ENCODE measurements at regions not wholly inside any gene's neighbourhood (a gene's known extent, or its start where the extent isn't known, plus 50 kb on each side); places are given as distances from the start of the nearest gene placed in this dataset.

GRCh38 chr15:47640901-47641300 lies 76.4 kb upstream of the SEMA6D start:
- H3K27ac Mint-ChIP-seq, result no peak overlapping the region
- H3K27me3 Mint-ChIP-seq (ENCODE audit: insufficient read depth), result peaks cover 1% of the 10 kb centered on the region
- no peaks in the 10 kb centered on the region for H3K9me3 Mint-ChIP-seq
- no peaks in the 10 kb centered on the region for H3K36me3 Mint-ChIP-seq (ENCODE audit: low read depth)
- no peak for TF ChIP-seq CTCF (conservative IDR thresholded peaks at IDR 0.05)
- Histone ChIP-seq H3K27ac (ENCODE audit: low read depth, low read length) (no peak overlapping the region), H3K4me3 (ENCODE audit: low read length) (no peak overlapping the region), H3K27me3 (ENCODE audit: control insufficient read depth, insufficient read depth, low read length, poor library complexity, severe bottlenecking) (no peaks in the 10 kb centered on the region), H3K9me3 (ENCODE audit: control insufficient read depth, low read length) (no peaks in the 10 kb centered on the region), H3K36me3 (ENCODE audit: control insufficient read depth, insufficient read depth, low read length) (no peaks in the 10 kb centered on the region), H3K9ac (ENCODE audit: extremely low read depth, low read length, poor library complexity, severe bottlenecking) (no peak overlapping the region), H3K4me1 (ENCODE audit: control insufficient read depth, insufficient read depth, low read length) (no peaks in the 10 kb centered on the region)
- peaks cover 7% of the 10 kb centered on the region for H3K4me1 Mint-ChIP-seq
- H3K4me3 Mint-ChIP-seq, result no peak overlapping the region
- WGBS, 2 experiments (ENCODE audit: insufficient coverage in 1 of 2, insufficient read length in 1 of 2), result 82 to 95% methylated on average over 6 to 7 of the region's 7 CpGs
- DNase-seq, result no peak

- no peak for TF ChIP-seq CTCF (conservative IDR thresholded peaks at IDR 0.05)
- WGBS, 2 experiments (ENCODE audit: insufficient coverage in 1 of 2, insufficient read length in 1 of 2), result 94 to 100% methylated on average over 1 to 3 of the region's 3 CpGs
- no peak for DNase-seq
- no peaks in the 10 kb centered on the region for H3K27me3 ChIP-seq (ENCODE audit: control insufficient read depth, insufficient read depth, low read length, poor library complexity, severe bottlenecking)
- no peaks in the 10 kb centered on the region for H3K36me3 ChIP-seq (ENCODE audit: control insufficient read depth, insufficient read depth, low read length)
- peaks cover 16% of the 10 kb centered on the region for H3K4me1 Mint-ChIP-seq
- no peak overlapping the region for H3K9ac ChIP-seq (ENCODE audit: extremely low read depth, low read length, poor library complexity, severe bottlenecking)
- no peak overlapping the region for H3K4me3 ChIP-seq (ENCODE audit: low read length)
- H3K36me3 Mint-ChIP-seq (ENCODE audit: low read depth), result no peaks in the 10 kb centered on the region
- H3K27ac ChIP-seq (ENCODE audit: low read depth, low read length), result no peak overlapping the region
- H3K9me3 Mint-ChIP-seq, result no peaks in the 10 kb centered on the region
- no peaks in the 10 kb centered on the region for H3K4me1 ChIP-seq (ENCODE audit: control insufficient read depth, insufficient read depth, low read length)
- no peaks in the 10 kb centered on the region for H3K9me3 ChIP-seq (ENCODE audit: control insufficient read depth, low read length)
- H3K27me3 Mint-ChIP-seq (ENCODE audit: insufficient read depth), result peaks cover 3% of the 10 kb centered on the region
- H3K27ac Mint-ChIP-seq, result no peak overlapping the region
- H3K4me3 Mint-ChIP-seq, result no peak overlapping the region
Measured at GRCh38 chr15:47644722-47645121, 72.6 kb upstream of the SEMA6D start.

- Mint-ChIP-seq H3K36me3 (ENCODE audit: low read depth) (no peaks in the 10 kb centered on the region), H3K27ac (no peak overlapping the region), H3K4me3 (no peak overlapping the region), H3K27me3 (ENCODE audit: insufficient read depth) (peaks cover 6% of the 10 kb centered on the region), H3K9me3 (no peaks in the 10 kb centered on the region), H3K4me1 (peaks cover 26% of the 10 kb centered on the region)
- no peak for DNase-seq
- H3K36me3 ChIP-seq (ENCODE audit: control insufficient read depth, insufficient read depth, low read length), result no peaks in the 10 kb centered on the region
- H3K4me1 ChIP-seq (ENCODE audit: control insufficient read depth, insufficient read depth, low read length), result no peaks in the 10 kb centered on the region
- no peaks in the 10 kb centered on the region for H3K9me3 ChIP-seq (ENCODE audit: control insufficient read depth, low read length)
- no peak overlapping the region for H3K9ac ChIP-seq (ENCODE audit: extremely low read depth, low read length, poor library complexity, severe bottlenecking)
- H3K27ac ChIP-seq (ENCODE audit: low read depth, low read length), result no peak overlapping the region
- 91 to 95% methylated on average over 2 of the region's 3 CpGs for WGBS, 2 experiments (ENCODE audit: insufficient coverage in 1 of 2, insufficient read length in 1 of 2)
- no peaks in the 10 kb centered on the region for H3K27me3 ChIP-seq (ENCODE audit: control insufficient read depth, insufficient read depth, low read length, poor library complexity, severe bottlenecking)
- no peak for TF ChIP-seq CTCF (conservative IDR thresholded peaks at IDR 0.05)
- no peak overlapping the region for H3K4me3 ChIP-seq (ENCODE audit: low read length)
Measured at GRCh38 chr15:47650564-47650963, 66.7 kb upstream of the SEMA6D start.
